CD1c-positive myeloid dendritic cell (primary cell): ENCODE measurements at regions not wholly inside any gene's neighbourhood (a gene's known extent, or its start where the extent isn't known, plus 50 kb on each side); places are given as distances from the start of the nearest gene placed in this dataset.

Experiments used
- DNase-seq: peaks from one replicate; pipeline ENCODE4 v3.0.0-alpha.2; 2016; ENCODE audit errors: extremely low spot score

- no peak for DNase-seq
Measured at GRCh38 chr2:101556033-101556459, 81.1 kb upstream of the RFX8 start.

DNA sequence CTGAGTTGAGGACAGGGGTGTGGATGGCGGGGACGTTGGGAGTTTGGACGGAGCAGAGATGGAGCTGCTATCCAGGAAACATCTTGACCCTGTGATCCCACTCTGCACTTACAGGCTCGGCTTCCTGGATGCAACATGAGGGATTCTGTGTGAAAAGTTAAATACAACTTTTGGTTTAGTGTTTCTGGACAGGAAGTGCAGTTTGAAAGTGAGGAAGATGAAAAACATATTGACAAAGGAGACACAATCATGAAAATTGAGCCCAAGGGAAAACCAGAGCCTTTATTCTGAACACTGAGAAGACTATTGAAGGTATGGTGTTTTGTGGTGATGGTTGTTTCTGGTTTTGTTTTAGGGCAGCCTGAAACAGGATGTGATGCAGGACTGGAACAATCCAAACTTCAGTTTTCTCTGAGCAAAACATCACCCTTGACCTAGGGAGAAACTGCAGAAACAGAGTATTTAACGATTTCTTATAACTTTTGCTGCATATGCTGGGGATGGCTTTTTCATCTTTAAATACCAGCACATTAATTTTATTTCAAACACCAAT, 76.5 kb upstream of the RFX8 start:
- DNase-seq: no peak

GRCh38 chr2:101550555-101550954, 75.6 kb upstream of the RFX8 start:
- no peak for DNase-seq

DNA sequence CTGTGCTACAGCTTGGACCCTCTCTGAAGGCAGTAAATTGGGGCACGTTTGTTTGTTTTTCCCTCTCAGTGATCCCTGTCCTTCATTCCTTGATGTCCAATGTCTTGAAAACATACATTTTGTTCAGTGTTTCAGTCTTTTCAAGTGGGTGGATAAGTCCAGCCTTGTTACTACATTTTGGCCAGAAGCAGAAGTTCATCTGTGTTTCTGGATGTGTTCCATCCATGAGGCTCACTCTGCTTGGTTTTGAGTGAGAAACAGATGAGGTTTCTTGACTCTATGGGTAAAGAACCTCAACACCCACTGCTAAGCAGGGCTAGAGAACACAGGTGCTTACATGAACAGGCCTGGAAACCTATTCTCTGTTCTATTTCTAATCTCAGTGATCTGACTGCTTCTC, 74.5 kb upstream of the RFX8 start:
- no peak for DNase-seq

GRCh38 chr2:101546376-101547058, 71.6 kb upstream of the RFX8 start:
- DNase-seq: peak; percentile 65

DNA sequence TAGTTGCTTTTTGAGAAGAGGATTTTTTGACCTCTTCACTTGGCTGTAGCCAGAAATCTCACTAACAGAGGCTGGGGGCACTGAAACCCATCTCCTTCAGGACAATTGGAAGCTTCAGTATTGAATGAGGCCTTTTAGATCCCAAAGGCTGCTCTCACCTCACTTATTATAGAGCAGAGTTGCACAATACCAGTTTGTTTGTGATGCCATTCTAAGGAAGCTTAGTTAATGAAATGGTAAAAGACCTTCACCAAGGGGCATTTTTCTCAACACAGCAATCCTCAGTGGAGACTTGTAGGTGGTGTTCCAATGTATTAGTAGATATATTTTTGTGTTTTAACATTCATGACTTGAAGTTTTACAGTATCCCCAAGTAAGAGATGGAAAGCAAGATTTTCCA, 71.0 kb upstream of the RFX8 start:
- DNase-seq: no peak

DNA sequence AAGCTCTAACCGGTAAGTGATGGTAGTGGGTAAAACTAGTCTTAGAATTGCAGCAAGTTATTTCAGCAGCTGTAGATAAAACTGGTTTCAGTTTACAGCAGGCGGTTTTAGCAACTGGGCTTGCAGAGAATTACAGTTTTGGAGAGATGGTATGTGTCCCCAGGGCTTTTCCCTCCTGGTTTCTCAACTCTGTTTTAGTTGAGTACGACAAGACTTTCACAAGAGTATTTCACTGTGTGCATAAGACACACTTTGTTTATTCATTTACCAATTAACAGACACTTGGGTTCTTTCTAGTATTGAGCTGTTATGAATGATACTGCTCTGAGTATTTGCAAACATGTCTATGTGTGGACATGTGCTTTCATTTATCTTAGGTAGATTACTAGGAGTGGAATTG, 65.6 kb upstream of the RFX8 start:
- DNase-seq: no peak

DNA sequence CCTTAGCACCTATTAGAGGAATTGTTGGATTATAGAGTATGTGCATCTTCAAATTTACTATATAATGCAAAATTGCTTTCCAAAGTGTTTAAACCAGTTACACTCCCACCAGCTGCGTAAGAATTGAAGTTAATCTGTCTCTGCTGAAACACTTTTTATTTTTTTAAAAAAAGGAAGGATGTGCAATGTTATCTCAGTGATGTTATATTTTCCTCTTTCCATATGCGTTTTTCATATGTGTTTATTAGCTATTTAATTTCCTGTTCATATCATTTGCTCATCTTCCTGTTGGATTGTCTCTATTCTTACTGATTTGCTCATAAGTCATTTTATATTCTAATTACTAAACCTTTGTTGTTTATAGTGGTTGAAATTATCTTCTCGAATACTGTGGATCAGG, 63.2 kb upstream of the RFX8 start:
- no peak for DNase-seq

DNA sequence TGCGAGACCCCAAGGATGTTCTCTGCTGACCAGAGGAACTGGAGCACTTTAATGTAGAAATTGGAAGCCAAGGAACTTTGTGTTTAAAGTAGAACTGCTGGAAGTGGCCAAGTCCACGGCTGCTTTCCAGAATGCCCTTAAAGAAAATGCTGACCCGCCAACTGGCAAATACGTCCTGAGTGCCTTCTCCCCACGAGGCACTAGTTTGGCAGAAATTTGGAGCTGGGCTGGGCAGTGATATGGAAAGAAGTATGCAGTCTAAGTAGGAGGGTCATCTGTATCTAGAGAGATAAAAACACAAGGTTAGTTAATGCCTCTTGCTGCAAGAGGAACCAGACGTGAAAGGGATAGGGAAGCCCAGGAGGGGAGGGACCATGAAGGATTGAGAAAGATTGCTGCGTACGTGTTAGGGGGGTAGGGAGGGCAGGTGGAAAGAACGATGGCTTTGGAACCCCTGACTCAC, 59.3 kb upstream of the RFX8 start:
- peak; percentile 77 for DNase-seq

- peak; percentile 59 for DNase-seq
Measured at GRCh38 chr2:101533561-101534148, 58.7 kb upstream of the RFX8 start.

DNA sequence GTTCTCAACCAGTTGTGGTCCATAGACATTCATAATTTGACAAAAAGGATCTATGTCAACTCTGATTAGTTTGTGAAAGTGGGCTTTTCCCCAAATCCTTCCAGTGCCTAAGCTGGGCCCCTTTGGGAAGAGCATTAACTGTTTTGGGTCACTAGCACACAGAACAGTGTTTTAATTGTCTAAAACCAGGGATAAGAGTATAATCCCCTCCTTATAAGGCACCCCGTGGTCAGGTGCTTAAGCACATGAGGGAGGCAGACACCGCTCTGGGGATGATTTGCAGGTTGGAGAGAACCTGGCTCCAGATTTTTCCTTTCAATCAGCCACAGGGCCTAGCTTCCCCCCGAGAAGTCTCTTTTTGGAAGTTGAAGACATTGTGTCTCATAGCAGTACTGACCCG, 53.6 kb upstream of the RFX8 start:
- DNase-seq: no peak

- peak; percentile 59 for DNase-seq
Measured at GRCh38 chr2:101524806-101525430, 50.0 kb upstream of the RFX8 start.
